ENCODE measurements at regions not wholly inside any gene's neighbourhood (a gene's known extent, or its start where the extent isn't known, plus 50 kb on each side); places are given as distances from the start of the nearest gene placed in this dataset.

GRCh38 chrX:10070714-10071436, 85.9 kb upstream of the CLCN4 start:
- H3K4ac ChIP-seq (ENCODE audit: low read depth, low read length): no peak overlapping the region
- ATAC-seq (ENCODE audit: low read depth) (no peak), DNase-seq (no peak)
- 41% methylated on average over 3 of the region's 7 CpGs; no CpG with 5 or more reads in 1 of the 2 experiments for WGBS, 2 experiments (ENCODE audit: extremely low coverage in 2 of 2, insufficient read length in 1 of 2)
- BruUV-seq (replicated peaks): no TSS peak
- no peak overlapping the region for H2BK20ac ChIP-seq (ENCODE audit: low read depth, low read length)
- H3K4me3 ChIP-seq (ENCODE audit: insufficient read depth, low read depth, low read length): no peak overlapping the region
- H3K18ac ChIP-seq (ENCODE audit: low read depth, low read length): no peak overlapping the region
- TF ChIP-seq POLR2A (IDR thresholded peaks at IDR 0.05; ENCODE audit: low read depth, low read length) (no peak), FOS (IDR thresholded peaks at IDR 0.05; ENCODE audit: low read depth, low read length) (no peak), CHD1 (IDR thresholded peaks at IDR 0.05; ENCODE audit: low read depth, low read length) (no peak), USF2 (IDR thresholded peaks at IDR 0.05; ENCODE audit: low read depth, low read length) (no peak), CTCF (conservative IDR thresholded peaks at IDR 0.05; ENCODE audit: low read depth, low read length) (no peak), MXI1 (IDR thresholded peaks at IDR 0.05; ENCODE audit: borderline replicate concordance, low read depth, low read length) (no peak)
- peaks cover 17% of the 10 kb centered on the region for H3K36me3 ChIP-seq (ENCODE audit: control insufficient read depth, insufficient read depth, low read length)
- no peak overlapping the region for H2AK9ac ChIP-seq (replicated peaks; ENCODE audit: low read depth, low read length, poor library complexity)
- H3K56ac ChIP-seq (ENCODE audit: extremely low read depth, insufficient read depth, low read length): no peak overlapping the region
- no peak overlapping the region for H2BK5ac ChIP-seq (ENCODE audit: low read depth, low read length, poor library complexity, severe bottlenecking)
- POLR2A ChIA-PET (ENCODE audit: unreplicated experiment): interaction anchor here (0.6 kb wide), 1 partner anchor 53 kb away, joined by 3 read pairs; no protein-coding TSS in a partner anchor
- H3K9me1 ChIP-seq (ENCODE audit: insufficient read depth, low read length): no peaks in the 10 kb centered on the region; the same call in none of the 2 replicates
- no peak overlapping the region for H4K5ac ChIP-seq (ENCODE audit: low read depth, low read length)
- dilution Hi-C loops (cut with HindIII; ENCODE audit: low sequenced_read_pairs, unreplicated experiment) (no loop called here), intact Hi-C loops (cut with micrococcal nuclease) (no loop called here), in situ Hi-C loops (cut with MboI; ENCODE audit: low sequenced_read_pairs) (no loop called here)
- H3K27ac ChIP-seq (ENCODE audit: insufficient read depth, low read length): no peak overlapping the region
- H4K20me1 ChIP-seq (ENCODE audit: insufficient read depth, low read length): no peaks in the 10 kb centered on the region
- H3K4me1 ChIP-seq (ENCODE audit: control insufficient read depth, insufficient read depth, low read length): no peaks in the 10 kb centered on the region
- H3K27me3 ChIP-seq (ENCODE audit: control insufficient read depth, insufficient read depth, low read length): no peaks in the 10 kb centered on the region
- no peak overlapping the region for H2AFZ ChIP-seq (replicated peaks; ENCODE audit: low read length, poor library complexity)
- no peak overlapping the region for H2BK15ac ChIP-seq (ENCODE audit: low read depth, low read length)
- CTCF ChIA-PET: no interaction called here
- H3K9me3 ChIP-seq (ENCODE audit: control insufficient read depth, insufficient read depth, low read length): no peaks in the 10 kb centered on the region
- no peak overlapping the region for H3K23ac ChIP-seq (ENCODE audit: low read depth, low read length)
- no peak overlapping the region for H2AK5ac ChIP-seq (ENCODE audit: low read depth, low read length)
- no peak overlapping the region for H2BK120ac ChIP-seq (ENCODE audit: low read depth, low read length)
- no peak overlapping the region for H3K14ac ChIP-seq (replicated peaks; ENCODE audit: low read depth, low read length)
- peaks cover 0 to 28% of the 10 kb centered on the region in 2 experiments; a peak in 3 of 4 replicates for H3K79me1 ChIP-seq (ENCODE audit: low read depth in 1 of 2, low read length in 2 of 2)
- H4K91ac ChIP-seq (ENCODE audit: insufficient read depth, low read depth, low read length): no peak overlapping the region
- H3K9ac ChIP-seq (ENCODE audit: low read depth, low read length): no peak overlapping the region
- H4K8ac ChIP-seq (ENCODE audit: low read depth in 2 of 2, low read length in 2 of 2): no peak overlapping the region
- no peak overlapping the region for H3K4me2 ChIP-seq (ENCODE audit: low read depth, low read length)

All from IMR-90 (cell line).